B cell (primary cell): ENCODE measurements at regions not wholly inside any gene's neighbourhood (a gene's known extent, or its start where the extent isn't known, plus 50 kb on each side); places are given as distances from the start of the nearest gene placed in this dataset.

Experiments used
- EZH2 ChIP-seq: IDR thresholded peaks from 2 replicates; pipeline ENCODE4 v1.6.1; 2012; ENCODE audit warnings: borderline replicate concordance, low read depth, mild to moderate bottlenecking, moderate library complexity, low read length; ENCODE audit not compliant: insufficient read depth, poor library complexity, severe bottlenecking
- TF ChIP-seq, protein P1 (sequence below): fragments of 200-600 bp; IDR thresholded peaks from one replicate; pipeline ENCODE4 v1.8.0; 2022; ENCODE audit warnings: antibody characterized with exemption, mild to moderate bottlenecking

GRCh38 chr4:176883681-176884418 is 91.1 kb upstream of the VEGFC start:
- TF ChIP-seq, protein P1, sequence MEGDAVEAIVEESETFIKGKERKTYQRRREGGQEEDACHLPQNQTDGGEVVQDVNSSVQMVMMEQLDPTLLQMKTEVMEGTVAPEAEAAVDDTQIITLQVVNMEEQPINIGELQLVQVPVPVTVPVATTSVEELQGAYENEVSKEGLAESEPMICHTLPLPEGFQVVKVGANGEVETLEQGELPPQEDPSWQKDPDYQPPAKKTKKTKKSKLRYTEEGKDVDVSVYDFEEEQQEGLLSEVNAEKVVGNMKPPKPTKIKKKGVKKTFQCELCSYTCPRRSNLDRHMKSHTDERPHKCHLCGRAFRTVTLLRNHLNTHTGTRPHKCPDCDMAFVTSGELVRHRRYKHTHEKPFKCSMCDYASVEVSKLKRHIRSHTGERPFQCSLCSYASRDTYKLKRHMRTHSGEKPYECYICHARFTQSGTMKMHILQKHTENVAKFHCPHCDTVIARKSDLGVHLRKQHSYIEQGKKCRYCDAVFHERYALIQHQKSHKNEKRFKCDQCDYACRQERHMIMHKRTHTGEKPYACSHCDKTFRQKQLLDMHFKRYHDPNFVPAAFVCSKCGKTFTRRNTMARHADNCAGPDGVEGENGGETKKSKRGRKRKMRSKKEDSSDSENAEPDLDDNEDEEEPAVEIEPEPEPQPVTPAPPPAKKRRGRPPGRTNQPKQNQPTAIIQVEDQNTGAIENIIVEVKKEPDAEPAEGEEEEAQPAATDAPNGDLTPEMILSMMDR, result no peak
- TF ChIP-seq EZH2, result no peak
